Naive B cell (primary cell): ENCODE measurements at regions not wholly inside any gene's neighbourhood (a gene's known extent, or its start where the extent isn't known, plus 50 kb on each side); places are given as distances from the start of the nearest gene placed in this dataset.
A peak's percentile ranks its signal among the peaks of the same experiment; 100 is the strongest.

Experiments used
- ATAC-seq, 2 donors: fragments of 150-1000 bp; cut with Tn5 transposase; 2 replicates each; pipeline ENCODE4 v1.10.0; 2021; ENCODE audit warnings: low read depth in 2 of 2, mild to moderate bottlenecking in 2 of 2, moderate library complexity in 2 of 2
- DNase-seq: peaks from one replicate; pipeline ENCODE4 v3.0.0; 2022
- H3K27ac Mint-ChIP-seq, 6 donors: one replicate each; pipeline ENCODE4 v1.8.0; 2020 to 2022; ENCODE audit warnings: mild to moderate bottlenecking in 6 of 6, mixed read lengths in 6 of 6, moderate library complexity in 5 of 6, inconsistent platforms in 2 of 6
- H3K27me3 Mint-ChIP-seq, 3 donors: one replicate each; pipeline ENCODE4 v1.8.0; 2021 to 2022; ENCODE audit warnings: mixed read lengths in 3 of 3, mild to moderate bottlenecking in 1 of 3
- H3K36me3 Mint-ChIP-seq, 2 donors: one replicate each; pipeline ENCODE4 v1.8.0; 2020 to 2022; ENCODE audit warnings: mixed read lengths in 2 of 2, inconsistent platforms in 1 of 2, mild to moderate bottlenecking in 1 of 2
- H3K4me1 Mint-ChIP-seq, 3 donors: one replicate each; pipeline ENCODE4 v1.8.0; 2020 to 2022; ENCODE audit warnings: mixed read lengths in 3 of 3, inconsistent platforms in 1 of 3, mild to moderate bottlenecking in 1 of 3, moderate library complexity in 1 of 3
- H3K4me3 Mint-ChIP-seq, 8 donors: one replicate each; pipeline ENCODE4 v1.8.0; 2020 to 2022; ENCODE audit warnings: mild to moderate bottlenecking in 8 of 8, mixed read lengths in 8 of 8, moderate library complexity in 8 of 8, inconsistent platforms in 2 of 8
- H3K9me3 Mint-ChIP-seq, 7 donors: one replicate each; pipeline ENCODE4 v1.8.0; 2020 to 2022; ENCODE audit warnings: mixed read lengths in 7 of 7, mild to moderate bottlenecking in 5 of 7, inconsistent platforms in 2 of 7, moderate library complexity in 1 of 7

DNA sequence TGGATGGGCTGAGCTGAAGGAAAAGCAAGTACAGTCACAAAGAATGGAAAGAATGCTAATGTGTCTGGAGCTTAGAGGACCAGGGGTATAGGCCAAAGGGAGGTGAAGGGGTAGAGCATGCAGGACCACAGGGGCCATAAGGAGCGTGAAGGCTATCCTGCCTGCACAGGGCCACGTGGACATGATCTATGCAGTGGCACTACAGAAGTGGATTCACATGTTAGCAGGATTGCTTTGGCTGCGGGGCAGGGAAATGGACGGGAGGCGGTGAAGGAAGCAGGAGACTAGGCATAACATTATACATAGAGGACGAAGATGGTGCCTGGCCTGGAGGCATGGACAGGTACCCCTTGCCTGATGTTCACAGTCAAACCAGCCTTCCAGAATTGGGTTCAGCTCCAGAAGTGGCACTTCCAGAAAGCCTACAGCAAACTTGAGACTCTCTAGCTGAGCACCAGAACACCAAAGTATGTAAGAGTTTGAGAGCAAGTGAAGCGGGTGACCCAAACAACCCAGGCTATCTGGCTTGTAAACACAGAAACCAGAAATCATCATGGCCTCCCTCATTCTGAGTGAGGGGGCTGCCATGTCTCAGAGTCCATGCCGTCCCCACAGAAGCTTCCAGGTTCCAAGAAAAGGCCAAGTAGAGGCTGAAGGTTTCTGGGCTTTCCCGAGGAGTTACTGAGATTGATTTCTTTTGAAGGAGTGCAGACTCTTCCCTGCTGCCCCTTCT lies 135.5 kb upstream of the JUN start:
- Mint-ChIP-seq H3K9me3 (peaks cover 0 to 10% (median 6%) of the 10 kb centered on the region in 7 donors), H3K4me3 (no peak overlapping the region), H3K27ac (peak overlapping the region in 3 of 6 donors; percentile 23 to 88 (median 32)), H3K27me3 (no peaks in the 10 kb centered on the region), H3K36me3 (peaks cover under 1 to 4% of the 10 kb centered on the region in 2 donors), H3K4me1 (peaks cover 8 to 17% (median 11%) of the 10 kb centered on the region in 3 donors)
- DNase-seq (no peak), ATAC-seq (no peak)

DNA sequence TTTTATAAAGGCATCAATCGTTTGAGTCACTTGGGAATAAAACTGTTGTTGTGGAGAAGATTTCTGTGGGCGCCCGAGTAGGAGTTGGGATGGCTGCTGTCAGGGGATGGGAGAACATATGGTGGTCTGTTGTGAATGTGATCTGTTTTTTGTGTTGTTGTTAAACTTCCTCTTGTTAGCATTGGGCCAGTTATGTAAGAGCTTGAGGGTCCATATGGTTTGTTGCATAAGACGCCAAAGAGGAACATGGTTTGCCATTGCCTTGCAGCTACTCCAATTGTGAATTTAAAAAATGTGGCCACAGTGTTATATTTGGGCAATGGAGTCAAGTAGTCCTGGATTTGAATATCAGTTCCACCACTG lies 136.1 kb upstream of the JUN start:
- ATAC-seq (no peak), DNase-seq (no peak)
- H3K9me3 Mint-ChIP-seq: peaks cover 0 to 5% (median 4%) of the 10 kb centered on the region in 7 donors
- H3K36me3 Mint-ChIP-seq: no peaks in the 10 kb centered on the region
- no peak overlapping the region for H3K4me3 Mint-ChIP-seq
- peak overlapping the region in 1 of 6 donors; percentile 32 for H3K27ac Mint-ChIP-seq
- peaks cover 8 to 17% (median 11%) of the 10 kb centered on the region in 3 donors for H3K4me1 Mint-ChIP-seq
- H3K27me3 Mint-ChIP-seq: no peaks in the 10 kb centered on the region

DNA sequence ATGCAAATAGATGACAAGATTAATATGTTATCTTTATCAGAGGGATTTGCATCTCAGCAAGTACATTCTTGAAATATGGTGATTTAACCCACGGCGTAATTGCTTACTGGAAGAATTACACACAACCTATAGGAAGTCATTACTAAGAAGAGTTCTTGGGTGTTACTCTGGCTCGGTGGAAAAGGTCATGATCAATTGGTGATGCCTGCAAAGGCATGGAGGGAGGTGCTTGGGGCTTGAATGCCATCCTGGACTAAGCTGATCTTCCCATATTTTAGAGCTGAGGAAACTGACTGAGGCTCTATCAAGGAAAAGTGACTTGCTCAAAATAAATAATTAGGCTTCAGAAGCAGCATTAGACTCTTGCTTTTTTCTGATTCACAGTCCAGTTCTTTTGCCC lies 137.5 kb upstream of the JUN start:
- Mint-ChIP-seq H3K4me1 (peaks cover 8 to 17% (median 11%) of the 10 kb centered on the region in 3 donors), H3K27me3 (no peaks in the 10 kb centered on the region), H3K4me3 (no peak overlapping the region), H3K27ac (no peak overlapping the region), H3K9me3 (no peaks in the 10 kb centered on the region), H3K36me3 (no peaks in the 10 kb centered on the region)
- no peak for ATAC-seq
- no peak for DNase-seq

DNA sequence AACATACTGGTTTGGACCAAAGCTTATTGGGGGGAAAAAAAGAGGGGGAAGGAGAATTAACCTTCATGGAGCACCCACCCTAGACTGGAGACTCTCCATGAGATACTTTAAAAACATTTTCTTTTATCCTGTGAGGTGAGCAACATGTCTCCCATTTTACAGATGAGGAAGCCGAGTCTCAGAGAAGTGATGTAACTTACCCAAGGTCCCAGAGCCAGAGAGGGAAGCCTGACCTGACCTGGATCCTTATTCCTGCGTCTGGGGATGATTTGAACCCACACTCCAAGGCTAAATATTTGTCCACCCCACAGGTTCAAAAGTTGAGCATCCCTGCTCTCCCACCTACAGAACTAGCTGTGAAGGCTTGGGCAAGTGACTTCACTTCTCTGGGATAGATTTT lies 137.9 kb upstream of the JUN start:
- H3K27ac Mint-ChIP-seq: peak overlapping the region in 2 of 6 donors; percentile 9 to 38
- H3K4me1 Mint-ChIP-seq: peaks cover 8 to 18% (median 11%) of the 10 kb centered on the region in 3 donors

DNA sequence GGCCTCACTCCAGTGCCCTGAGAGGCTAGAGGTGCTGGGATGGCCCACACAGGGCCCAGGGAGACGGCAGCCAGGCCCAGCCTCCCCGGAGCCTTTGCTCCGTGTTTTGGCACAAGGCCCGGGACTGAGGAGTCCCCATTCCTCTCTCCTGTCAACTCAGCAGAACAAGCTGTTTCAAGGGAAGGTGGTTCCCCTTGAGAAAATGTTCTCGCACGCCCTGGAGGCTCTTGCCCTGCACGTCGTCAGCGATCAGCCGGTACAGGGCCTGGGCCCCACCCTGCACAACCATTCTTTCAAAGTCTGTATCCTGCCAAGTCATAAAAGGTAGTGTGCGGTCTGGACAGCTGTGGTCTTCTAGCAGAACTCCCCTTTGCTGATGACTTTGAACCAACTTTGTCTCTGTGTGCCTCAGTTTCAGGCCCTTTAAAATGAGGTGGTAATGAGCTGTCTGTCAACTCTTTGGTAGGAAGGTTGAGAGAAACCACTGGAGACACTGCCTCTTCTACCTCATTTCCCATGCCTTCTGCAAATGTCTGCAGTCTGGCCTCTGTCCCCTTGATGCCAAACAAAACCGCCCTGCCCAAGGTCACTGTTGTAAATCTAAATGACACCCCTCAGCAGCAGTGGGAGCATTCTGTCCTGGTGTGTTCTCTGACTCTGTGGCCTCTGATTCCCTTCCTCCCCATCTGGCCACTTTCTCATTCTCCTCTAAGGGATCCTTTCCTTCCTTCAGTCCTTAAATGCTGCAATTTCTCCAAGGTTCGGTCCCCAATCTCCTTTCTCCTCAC lies 138.6 kb upstream of the JUN start:
- H3K27ac Mint-ChIP-seq: peak overlapping the region; percentile 5 to 81 (median 38)
- peak overlapping the region in 2 of 8 donors; percentile 21 to 40 for H3K4me3 Mint-ChIP-seq
- peak; percentile 25 for DNase-seq
- ATAC-seq: peak; percentile 91 to 94
- no peaks in the 10 kb centered on the region for H3K9me3 Mint-ChIP-seq
- peaks cover 12 to 26% (median 16%) of the 10 kb centered on the region in 3 donors for H3K4me1 Mint-ChIP-seq
- H3K36me3 Mint-ChIP-seq: no peaks in the 10 kb centered on the region
- no peaks in the 10 kb centered on the region for H3K27me3 Mint-ChIP-seq

More for the DNA sequence above, 137.9 kb upstream of the JUN start:
- Mint-ChIP-seq H3K27me3 (no peaks in the 10 kb centered on the region), H3K4me3 (no peak overlapping the region), H3K36me3 (no peaks in the 10 kb centered on the region), H3K9me3 (no peaks in the 10 kb centered on the region)
- ATAC-seq: no peak
- no peak for DNase-seq

DNA sequence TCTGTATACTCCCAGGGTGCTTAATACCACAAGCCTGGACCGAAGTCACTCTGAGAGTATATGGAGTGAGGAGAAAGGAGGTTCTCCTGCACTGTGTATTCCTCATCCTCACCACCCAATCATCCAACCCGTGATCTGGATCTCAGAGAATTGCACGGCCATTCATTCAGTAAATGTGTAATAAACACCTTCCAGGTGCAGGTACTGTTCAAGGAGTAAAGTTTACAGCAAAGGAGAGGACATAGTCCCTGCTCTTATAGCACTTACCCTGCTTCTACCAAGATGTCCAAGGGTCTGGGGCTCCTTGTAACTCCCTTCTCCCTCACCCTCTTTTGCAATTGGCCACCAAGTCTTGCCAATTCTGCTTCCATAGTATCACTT lies 139.2 kb upstream of the JUN start:
- Mint-ChIP-seq H3K9me3 (no peaks in the 10 kb centered on the region), H3K27ac (peak overlapping the region in 4 of 6 donors; percentile 4 to 81 (median 50)), H3K27me3 (no peaks in the 10 kb centered on the region), H3K36me3 (no peaks in the 10 kb centered on the region), H3K4me3 (peak overlapping the region in 2 of 8 donors; percentile 19 to 40), H3K4me1 (peaks cover 13 to 28% (median 17%) of the 10 kb centered on the region in 3 donors)
- DNase-seq: no peak
- no peak for ATAC-seq

DNA sequence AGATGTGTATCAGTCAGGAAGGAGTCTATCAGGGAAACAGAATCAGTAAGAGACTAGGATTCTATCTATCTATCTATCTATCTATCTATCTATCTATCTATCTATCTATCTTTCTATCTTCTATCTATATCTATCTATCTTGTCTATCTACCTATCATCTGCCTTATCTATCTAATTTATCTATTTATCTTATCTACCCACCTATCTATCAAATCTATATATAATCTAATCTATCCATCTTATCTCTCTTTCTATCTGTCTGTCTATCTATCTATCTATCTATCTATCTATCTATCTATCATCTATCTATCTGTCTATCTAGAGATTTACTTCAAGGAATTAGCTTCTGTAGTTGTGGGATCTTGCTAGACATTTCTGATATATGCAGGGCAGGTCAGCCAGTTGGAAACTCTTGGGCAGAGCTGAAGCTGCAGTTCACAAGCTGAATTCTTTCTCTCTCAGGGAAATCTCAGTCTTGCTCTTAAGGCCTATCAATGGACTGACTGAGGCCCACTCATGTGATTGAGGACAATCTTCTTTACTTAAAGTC lies 140.2 kb upstream of the JUN start:
- DNase-seq (no peak), ATAC-seq (no peak)
- Mint-ChIP-seq H3K27ac (no peak overlapping the region), H3K4me3 (no peak overlapping the region), H3K27me3 (peaks cover 0 to 10% (median 9%) of the 10 kb centered on the region in 3 donors), H3K36me3 (no peaks in the 10 kb centered on the region), H3K4me1 (peaks cover 13 to 28% (median 17%) of the 10 kb centered on the region in 3 donors), H3K9me3 (no peaks in the 10 kb centered on the region)

DNA sequence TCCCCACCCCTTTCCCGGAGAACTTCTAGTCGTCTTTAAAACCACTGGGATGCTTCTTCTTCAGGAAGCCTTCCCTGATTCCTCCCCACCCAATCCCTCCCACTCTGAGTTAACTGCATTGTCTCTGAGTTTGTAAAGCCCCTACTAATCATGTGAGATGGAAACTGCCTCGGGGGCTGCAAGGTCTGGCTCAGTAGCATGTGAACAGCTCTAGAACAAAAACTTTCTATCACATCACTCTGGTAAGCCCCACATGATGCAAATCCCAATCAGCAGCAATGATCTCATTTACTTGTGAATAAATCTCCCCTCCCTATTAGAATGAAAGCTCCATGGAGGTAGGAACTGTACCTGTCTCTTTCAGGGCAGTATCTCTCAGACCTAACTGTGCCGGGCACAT lies 141.0 kb upstream of the JUN start:
- H3K4me3 Mint-ChIP-seq: peak overlapping the region in 1 of 8 donors; percentile 22
- H3K9me3 Mint-ChIP-seq: no peaks in the 10 kb centered on the region
- peaks cover 0 to 16% (median 11%) of the 10 kb centered on the region in 3 donors for H3K27me3 Mint-ChIP-seq
- H3K36me3 Mint-ChIP-seq: no peaks in the 10 kb centered on the region
- peaks cover 13 to 28% (median 17%) of the 10 kb centered on the region in 3 donors for H3K4me1 Mint-ChIP-seq
- DNase-seq (no peak), ATAC-seq (no peak)
- H3K27ac Mint-ChIP-seq: peak overlapping the region in 1 of 6 donors; percentile 4

DNA sequence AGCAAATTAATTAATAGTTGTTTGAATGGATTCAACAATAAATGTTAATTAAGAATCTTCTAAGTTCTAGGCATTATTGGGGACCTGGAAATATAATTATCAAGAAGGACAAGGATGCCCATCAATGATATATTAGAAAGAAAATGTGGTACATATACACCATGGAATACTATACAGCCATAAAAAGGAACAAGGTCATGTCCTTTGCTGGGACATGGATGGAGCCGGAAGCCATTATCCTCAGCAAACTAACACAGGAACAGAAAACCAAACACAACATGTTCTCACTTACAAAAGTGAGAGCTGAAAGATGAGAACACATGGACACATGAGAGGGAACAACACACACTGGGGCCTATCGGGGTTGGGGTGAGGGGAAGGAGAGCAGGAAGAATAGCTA lies 141.4 kb upstream of the JUN start:
- Mint-ChIP-seq H3K36me3 (no peaks in the 10 kb centered on the region), H3K4me3 (no peak overlapping the region), H3K27me3 (peaks cover 0 to 16% (median 11%) of the 10 kb centered on the region in 3 donors), H3K27ac (no peak overlapping the region), H3K4me1 (peaks cover 13 to 28% (median 17%) of the 10 kb centered on the region in 3 donors), H3K9me3 (no peaks in the 10 kb centered on the region)
- ATAC-seq (no peak), DNase-seq (no peak)

DNA sequence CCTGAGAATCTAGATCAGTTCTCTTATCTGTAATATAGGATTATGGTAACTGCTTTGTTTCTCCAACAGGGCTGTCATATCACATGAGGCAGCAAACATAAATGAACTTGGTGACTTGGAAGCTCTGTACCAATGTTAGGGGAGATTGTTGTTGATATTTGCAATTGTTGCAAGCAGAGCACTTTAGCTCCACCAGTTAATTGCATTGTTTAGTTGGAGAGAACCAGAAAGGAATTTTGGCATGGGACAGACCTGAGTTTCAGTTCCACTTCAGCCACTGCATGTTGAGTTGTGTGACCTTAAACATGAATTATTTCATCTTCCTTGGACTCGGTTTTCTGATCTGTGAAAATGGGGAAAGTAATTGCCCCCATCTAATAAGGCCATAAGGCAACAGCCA lies 142.3 kb upstream of the JUN start:
- no peaks in the 10 kb centered on the region for H3K9me3 Mint-ChIP-seq
- no peak for ATAC-seq

DNA sequence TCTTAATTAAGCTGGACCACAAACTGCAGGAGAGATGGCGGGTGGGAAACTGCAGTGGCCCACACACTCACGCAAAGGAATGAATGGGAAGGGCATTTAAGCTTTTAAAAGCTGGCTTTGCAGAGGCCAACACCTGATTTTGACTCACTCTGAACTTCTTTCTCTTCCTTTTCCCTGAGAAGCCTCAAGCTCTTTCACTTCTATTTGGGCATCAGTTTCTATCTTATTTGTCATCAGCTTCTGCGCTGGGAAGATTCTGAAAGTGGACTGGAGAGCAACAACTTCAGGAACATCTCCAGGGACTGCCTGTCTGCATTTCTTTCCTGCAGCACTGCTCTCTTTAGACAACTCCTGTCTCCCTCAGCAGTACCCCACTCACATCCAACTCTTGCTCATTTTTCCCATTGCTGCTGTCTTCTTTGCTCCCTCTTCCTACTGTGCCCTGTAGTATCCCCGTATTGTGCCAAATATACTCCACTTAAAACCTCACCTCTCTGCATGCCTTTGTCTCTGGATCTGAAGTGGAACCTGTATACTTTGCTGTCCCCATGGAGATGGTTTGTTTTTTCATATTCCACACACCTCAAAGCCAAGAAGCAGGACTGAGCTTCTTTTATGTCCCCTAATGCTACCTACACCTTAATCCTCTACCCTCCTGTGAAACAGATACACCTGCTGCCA lies 143.3 kb upstream of the JUN start:
- H3K27me3 Mint-ChIP-seq: peaks cover 0 to 16% (median 11%) of the 10 kb centered on the region in 3 donors
- no peaks in the 10 kb centered on the region for H3K9me3 Mint-ChIP-seq
- DNase-seq: no peak
- H3K36me3 Mint-ChIP-seq: no peaks in the 10 kb centered on the region
- H3K4me3 Mint-ChIP-seq: no peak overlapping the region
- ATAC-seq: no peak
- H3K27ac Mint-ChIP-seq: peak overlapping the region in 2 of 6 donors; percentile 2 to 61
- peaks cover 13 to 31% (median 21%) of the 10 kb centered on the region in 3 donors for H3K4me1 Mint-ChIP-seq

More for the DNA sequence above, 142.3 kb upstream of the JUN start:
- H3K27me3 Mint-ChIP-seq: peaks cover 0 to 16% (median 11%) of the 10 kb centered on the region in 3 donors
- H3K27ac Mint-ChIP-seq: no peak overlapping the region
- H3K36me3 Mint-ChIP-seq: no peaks in the 10 kb centered on the region
- H3K4me3 Mint-ChIP-seq: no peak overlapping the region
- peaks cover 13 to 28% (median 17%) of the 10 kb centered on the region in 3 donors for H3K4me1 Mint-ChIP-seq
- no peak for DNase-seq

DNA sequence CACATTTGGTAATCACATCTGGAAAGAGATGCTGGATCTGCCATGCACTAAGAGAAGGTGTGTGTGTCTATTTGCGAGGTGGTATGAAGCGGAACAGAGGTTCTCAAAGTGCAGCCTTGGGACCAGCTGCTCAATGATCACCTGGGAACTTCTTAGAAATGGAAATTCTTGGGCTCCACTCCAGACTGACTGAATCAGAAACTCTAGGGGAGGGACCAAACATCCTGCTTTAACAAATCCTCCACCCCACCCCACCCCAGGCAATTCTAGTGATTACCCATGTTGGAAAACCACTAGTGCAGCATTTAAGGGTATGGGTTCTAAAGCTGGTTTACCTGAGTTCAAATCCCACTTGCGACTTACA lies 143.9 kb upstream of the JUN start:
- DNase-seq: no peak
- peaks cover 0 to 16% (median 11%) of the 10 kb centered on the region in 3 donors for H3K27me3 Mint-ChIP-seq
- no peak overlapping the region for H3K27ac Mint-ChIP-seq

DNA sequence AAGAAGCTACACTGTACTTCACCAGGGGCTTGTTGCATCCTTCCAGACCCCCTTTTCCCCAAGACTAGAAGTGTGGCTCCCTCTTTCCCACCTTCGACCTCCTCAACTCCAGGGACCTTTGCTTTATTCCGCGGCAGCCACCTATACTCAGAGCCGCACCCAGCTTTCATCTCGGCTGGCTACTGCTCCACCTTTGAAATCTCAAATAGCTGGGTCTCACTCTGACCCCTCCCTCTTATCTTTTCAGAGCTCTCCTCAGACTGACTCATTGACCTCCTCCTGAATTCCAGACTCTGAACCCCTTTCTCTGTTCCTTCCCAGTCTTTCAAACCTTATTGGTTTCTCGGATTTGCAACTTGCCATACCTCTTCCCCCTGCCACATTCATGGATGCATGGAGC lies 144.7 kb upstream of the JUN start:
- peaks cover 0 to 16% (median 11%) of the 10 kb centered on the region in 3 donors for H3K27me3 Mint-ChIP-seq
- no peak overlapping the region for H3K4me3 Mint-ChIP-seq
- no peak for ATAC-seq
- no peak overlapping the region for H3K27ac Mint-ChIP-seq
- DNase-seq: no peak
- peaks cover 0 to 1% (median 0%) of the 10 kb centered on the region in 7 donors for H3K9me3 Mint-ChIP-seq
- peaks cover 11 to 28% (median 22%) of the 10 kb centered on the region in 3 donors for H3K4me1 Mint-ChIP-seq
- no peaks in the 10 kb centered on the region for H3K36me3 Mint-ChIP-seq

More for the DNA sequence above, 143.9 kb upstream of the JUN start:
- no peak for ATAC-seq
- Mint-ChIP-seq H3K4me1 (peaks cover 8 to 28% (median 18%) of the 10 kb centered on the region in 3 donors), H3K36me3 (no peaks in the 10 kb centered on the region), H3K9me3 (no peaks in the 10 kb centered on the region), H3K4me3 (no peak overlapping the region)
